NCI-H146 treated with DMSO at 0.1 percent for 48 hours (cell line): ENCODE measurements at regions not wholly inside any gene's neighbourhood (a gene's known extent, or its start where the extent isn't known, plus 50 kb on each side); places are given as distances from the start of the nearest gene placed in this dataset.

ENCODE experiments used
- DNase-seq: peaks from one replicate; lab custom pipeline; 2025; ENCODE audit not compliant: unreplicated experiment; lab: John Stamatoyannopoulos, UW

- DNase-seq = peak; percentile 67
Observed at GRCh38 chr11:112797648-112798293, 163.4 kb upstream of the NCAM1 start.

GRCh38 chr11:112801025-112801816 lies 160.0 kb upstream of the NCAM1 start:
- DNase-seq = no peak

GRCh38 chr11:112801817-112802088 lies 159.5 kb upstream of the NCAM1 start:
- DNase-seq = no peak

GRCh38 chr11:112805658-112806057 lies 155.6 kb upstream of the NCAM1 start:
- DNase-seq = peak; percentile 48

GRCh38 chr11:112806256-112806655 lies 155.0 kb upstream of the NCAM1 start:
- no peak for DNase-seq

- DNase-seq = peak; percentile 54
Observed at GRCh38 chr11:112806876-112807275, 154.3 kb upstream of the NCAM1 start.

GRCh38 chr11:112809429-112809828 lies 151.8 kb upstream of the NCAM1 start:
- no peak for DNase-seq

- no peak for DNase-seq
Observed at GRCh38 chr11:112810951-112811350, 150.3 kb upstream of the NCAM1 start.

GRCh38 chr11:112811783-112812182 lies 149.4 kb upstream of the NCAM1 start:
- DNase-seq = no peak

GRCh38 chr11:112812729-112813128 lies 148.5 kb upstream of the NCAM1 start:
- no peak for DNase-seq

GRCh38 chr11:112814168-112814567 lies 147.1 kb upstream of the NCAM1 start:
- DNase-seq = no peak

GRCh38 chr11:112817376-112817775 lies 143.8 kb upstream of the NCAM1 start:
- no peak for DNase-seq

GRCh38 chr11:112822478-112823274 lies 138.5 kb upstream of the NCAM1 start:
- DNase-seq = peak; percentile 45

GRCh38 chr11:112826026-112826425 lies 135.2 kb upstream of the NCAM1 start:
- DNase-seq = no peak

GRCh38 chr11:112826788-112827187 lies 134.4 kb upstream of the NCAM1 start:
- no peak for DNase-seq

GRCh38 chr11:112828421-112828820 lies 132.8 kb upstream of the NCAM1 start:
- no peak for DNase-seq

GRCh38 chr11:112829971-112830654 lies 131.1 kb upstream of the NCAM1 start:
- no peak for DNase-seq

GRCh38 chr11:112831041-112831440 lies 130.2 kb upstream of the NCAM1 start:
- DNase-seq = no peak

GRCh38 chr11:112831969-112832766 lies 129.1 kb upstream of the NCAM1 start:
- DNase-seq = no peak

GRCh38 chr11:112834277-112834755 lies 126.9 kb upstream of the NCAM1 start:
- no peak for DNase-seq
